PC-3 (cell line): ENCODE measurements at regions not wholly inside any gene's neighbourhood (a gene's known extent, or its start where the extent isn't known, plus 50 kb on each side); places are given as distances from the start of the nearest gene placed in this dataset.

Experiments
- ATAC-seq: fragments of 200-7000 bp; cut with Tn5 transposase; 2 replicates; pipeline ENCODE4 v1.9.1; 2020; ENCODE audit warnings: mild to moderate bottlenecking, moderate library complexity
- BruUV-seq: library from RNA; stranded (reverse); fragments of 400-500 nt; replicated peaks from 2 replicates; lab custom pipeline; 2021; lab: Mats Ljungman, UMichigan
- CTCF ChIA-PET: fragments of 300-600 bp; sonication (Branson Sonifier 250); formaldehyde crosslinking; loops from one replicate; lab custom pipeline; 2022; ENCODE audit warnings: antibody characterized with exemption; lab: Charles Lee
- POLR2A ChIA-PET: fragments of 300-600 bp; sonication (Branson Sonifier 250); formaldehyde crosslinking; loops from one replicate; lab custom pipeline; 2022; ENCODE audit warnings: antibody characterized with exemption; ENCODE audit not compliant: unreplicated experiment; lab: Charles Lee
- DNase-seq: peaks from one replicate; pipeline ENCODE4 v3.0.0-alpha.2; 2015
- H2AFZ ChIP-seq: fragments of 300-600 bp; sonication (generic); 2 replicates; pipeline ENCODE4 v1.6.0; 2016; ENCODE audit warnings: antibody characterized with exemption, low read length
- H3F3A ChIP-seq: fragments of 300-600 bp; sonication (generic); one replicate; pipeline ENCODE4 v1.6.0; 2017; ENCODE audit warnings: antibody characterized with exemption, low read length, control low read depth, mild to moderate bottlenecking; ENCODE audit not compliant: unreplicated experiment
- H3K27ac ChIP-seq: fragments of 300-600 bp; sonication (generic); 2 replicates; pipeline ENCODE4 v1.5.1; 2016; ENCODE audit warnings: mild to moderate bottlenecking, low read length
- H3K27me3 ChIP-seq: fragments of 300-600 bp; sonication (generic); 2 replicates; pipeline ENCODE4 v1.6.1; 2016; ENCODE audit warnings: low read length, mixed read lengths
- H3K36me3 ChIP-seq: fragments of 300-600 bp; sonication (generic); 2 replicates; pipeline ENCODE4 v1.6.1; 2016; ENCODE audit warnings: low read depth, mixed run types, low read length, mixed read lengths
- H3K4me1 ChIP-seq: fragments of 300-600 bp; sonication (generic); 2 replicates; pipeline ENCODE4 v1.5.1; 2016; ENCODE audit warnings: low read length; ENCODE audit not compliant: insufficient read depth
- H3K4me2 ChIP-seq: fragments of 300-600 bp; sonication (generic); 2 replicates; pipeline ENCODE4 v1.6.0; 2016; ENCODE audit warnings: low read length
- H3K4me3 ChIP-seq: fragments of 300-600 bp; sonication (generic); 2 replicates; pipeline ENCODE4 v1.5.1; 2016; ENCODE audit warnings: mild to moderate bottlenecking, low read length, mixed read lengths
- H3K79me2 ChIP-seq: fragments of 300-600 bp; sonication (generic); 2 replicates; pipeline ENCODE4 v1.6.1; 2017; ENCODE audit warnings: low read length, mixed read lengths
- H3K9ac ChIP-seq: fragments of 300-600 bp; sonication (generic); 2 replicates; pipeline ENCODE4 v1.6.0; 2016; ENCODE audit warnings: mild to moderate bottlenecking, low read length
- H3K9me2 ChIP-seq: fragments of 300-600 bp; sonication (generic); replicated peaks from 2 replicates; pipeline ENCODE4 v1.6.1; 2016; ENCODE audit warnings: mixed run types, low read length, mixed read lengths
- H3K9me3 ChIP-seq: fragments of 300-600 bp; sonication (generic); 2 replicates; pipeline ENCODE4 v1.6.1; 2016; ENCODE audit warnings: low read length, mixed read lengths
- H4K20me1 ChIP-seq: fragments of 300-600 bp; sonication (generic); 2 replicates; pipeline ENCODE4 v1.6.1; 2016; ENCODE audit warnings: low read length, mixed read lengths
- EZH2 ChIP-seq: fragments of 300-600 bp; sonication (generic); IDR thresholded peaks from one replicate; pipeline ENCODE4 v1.6.1; 2017; ENCODE audit warnings: antibody characterized with exemption, mild to moderate bottlenecking, low read length; ENCODE audit not compliant: unreplicated experiment
- EZH2phosphoT487 ChIP-seq: fragments of 300-600 bp; sonication (generic); IDR thresholded peaks from 2 replicates; pipeline ENCODE4 v1.6.1; 2018; ENCODE audit warnings: mild to moderate bottlenecking, antibody characterized with exemption, low read length, borderline replicate concordance
- intact Hi-C: fragments of 100-400 bp; cut with micrococcal nuclease; formaldehyde crosslinking; loops from 2 replicates; pipeline ENCODE4 v1.9.0; 2023
- TF ChIP-seq, protein P1 (sequence below): fragments of 300-600 bp; sonication (generic); conservative IDR thresholded peaks from 2 replicates; pipeline ENCODE4 v1.5.1; 2017; ENCODE audit warnings: antibody characterized with exemption, low read depth, mild to moderate bottlenecking, low read length

DNA sequence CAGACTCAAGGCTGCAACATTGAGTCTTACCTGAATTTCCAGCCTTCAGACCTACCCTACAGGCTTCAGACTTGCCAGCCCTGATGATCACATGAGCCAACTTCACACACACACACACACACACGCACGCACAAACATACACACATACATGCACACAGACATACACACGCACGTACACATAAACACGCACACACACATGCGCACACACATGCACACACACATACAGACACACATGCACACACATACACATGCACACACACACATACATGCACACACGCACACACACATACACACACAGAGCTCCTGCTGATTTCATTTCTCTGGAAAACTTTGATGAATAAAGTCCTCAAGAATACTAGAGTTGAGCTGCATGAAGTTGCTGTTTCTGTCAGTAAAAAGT lies 78.3 kb upstream of the SLC2A1 start:
- ChIA-PET CTCF (no interaction called here), POLR2A (no interaction called here)
- H3K36me3 ChIP-seq, result no peaks in the 10 kb centered on the region
- no peaks in the 10 kb centered on the region for H3F3A ChIP-seq
- H3K9me2 ChIP-seq, result no peaks in the 10 kb centered on the region
- intact Hi-C loops, result loop anchor here (5.0 kb wide), 1 partner anchor 80 kb away; the partner anchor contains the start of gene SLC2A1
- no peak overlapping the region for H3K9ac ChIP-seq
- no TSS peak for BruUV-seq
- TF ChIP-seq EZH2 (no peak), EZH2phosphoT487 (no peak)
- TF ChIP-seq, protein P1, sequence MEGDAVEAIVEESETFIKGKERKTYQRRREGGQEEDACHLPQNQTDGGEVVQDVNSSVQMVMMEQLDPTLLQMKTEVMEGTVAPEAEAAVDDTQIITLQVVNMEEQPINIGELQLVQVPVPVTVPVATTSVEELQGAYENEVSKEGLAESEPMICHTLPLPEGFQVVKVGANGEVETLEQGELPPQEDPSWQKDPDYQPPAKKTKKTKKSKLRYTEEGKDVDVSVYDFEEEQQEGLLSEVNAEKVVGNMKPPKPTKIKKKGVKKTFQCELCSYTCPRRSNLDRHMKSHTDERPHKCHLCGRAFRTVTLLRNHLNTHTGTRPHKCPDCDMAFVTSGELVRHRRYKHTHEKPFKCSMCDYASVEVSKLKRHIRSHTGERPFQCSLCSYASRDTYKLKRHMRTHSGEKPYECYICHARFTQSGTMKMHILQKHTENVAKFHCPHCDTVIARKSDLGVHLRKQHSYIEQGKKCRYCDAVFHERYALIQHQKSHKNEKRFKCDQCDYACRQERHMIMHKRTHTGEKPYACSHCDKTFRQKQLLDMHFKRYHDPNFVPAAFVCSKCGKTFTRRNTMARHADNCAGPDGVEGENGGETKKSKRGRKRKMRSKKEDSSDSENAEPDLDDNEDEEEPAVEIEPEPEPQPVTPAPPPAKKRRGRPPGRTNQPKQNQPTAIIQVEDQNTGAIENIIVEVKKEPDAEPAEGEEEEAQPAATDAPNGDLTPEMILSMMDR, result no peak
- H4K20me1 ChIP-seq, result no peaks in the 10 kb centered on the region
- H3K79me2 ChIP-seq, result no peaks in the 10 kb centered on the region
- no peak for DNase-seq
- H3K4me2 ChIP-seq, result no peak overlapping the region
- ATAC-seq, result no peak
- H3K27me3 ChIP-seq, result no peaks in the 10 kb centered on the region
- no peak overlapping the region for H3K4me3 ChIP-seq
- H2AFZ ChIP-seq, result no peak overlapping the region
- no peaks in the 10 kb centered on the region for H3K9me3 ChIP-seq
- peaks cover 20% of the 10 kb centered on the region for H3K4me1 ChIP-seq
- H3K27ac ChIP-seq, result no peak overlapping the region

DNA sequence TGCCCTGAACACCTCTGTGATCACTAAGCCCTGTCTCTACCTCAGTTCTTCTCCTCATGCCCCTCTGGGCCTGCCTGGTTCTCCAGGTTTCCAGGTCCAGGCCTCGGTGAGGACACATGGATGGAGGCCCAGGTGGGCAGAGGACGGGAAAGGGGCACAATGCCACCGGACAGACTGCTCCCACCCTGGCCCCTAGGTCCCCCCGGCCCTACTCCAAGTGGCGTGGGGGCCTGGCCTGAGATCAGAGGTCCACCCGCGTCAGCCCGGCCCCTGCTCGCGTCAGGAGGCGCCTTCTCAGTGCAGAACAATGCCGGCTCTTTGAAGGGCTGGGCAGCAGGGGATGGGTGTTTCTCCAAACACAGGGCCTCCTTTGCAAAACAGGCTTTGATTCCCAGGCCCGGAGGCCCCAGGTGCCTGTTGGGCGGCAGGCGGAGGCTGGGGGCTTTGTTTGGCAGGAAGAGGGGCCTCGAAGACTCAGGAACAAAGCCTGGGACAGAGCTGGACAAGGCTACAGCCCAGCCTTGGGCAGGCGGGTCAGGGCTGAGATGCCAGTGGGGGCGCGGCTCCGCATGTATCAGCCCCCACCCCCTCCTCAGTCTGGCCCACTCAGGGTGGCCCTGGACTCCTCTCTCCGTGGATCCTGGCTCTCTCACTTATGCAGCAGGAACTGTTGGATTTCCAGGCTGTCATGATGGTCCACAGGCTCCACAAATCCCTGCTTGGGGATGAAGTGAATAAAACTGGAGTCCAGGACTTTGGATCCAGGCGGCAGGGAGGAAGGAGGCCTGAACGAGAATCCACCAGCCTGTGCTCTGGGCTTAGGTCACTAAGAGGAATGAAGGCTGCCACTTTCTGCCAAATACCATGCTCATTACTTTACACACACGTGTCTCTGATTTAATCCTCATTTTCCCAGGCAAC lies 77.4 kb upstream of the SLC2A1 start:
- Histone ChIP-seq H3K9me3 (no peaks in the 10 kb centered on the region), H3F3A (no peaks in the 10 kb centered on the region), H3K27ac (no peak overlapping the region), H3K4me1 (peaks cover 20% of the 10 kb centered on the region), H3K9ac (no peak overlapping the region), H2AFZ (no peak overlapping the region), H3K4me2 (no peak overlapping the region), H3K27me3 (no peaks in the 10 kb centered on the region), H3K36me3 (no peaks in the 10 kb centered on the region), H3K9me2 (no peaks in the 10 kb centered on the region), H3K79me2 (no peaks in the 10 kb centered on the region), H3K4me3 (no peak overlapping the region), H4K20me1 (no peaks in the 10 kb centered on the region)
- TF ChIP-seq, protein P1, result no peak
- no peak for TF ChIP-seq EZH2
- TF ChIP-seq EZH2phosphoT487, result no peak
- intact Hi-C loops, result loop anchor here (5.0 kb wide), 1 partner anchor 79 kb away; the partner anchor contains the start of gene SLC2A1
- no TSS peak for BruUV-seq
- DNase-seq, result no peak
- ATAC-seq, result no peak
- CTCF ChIA-PET, result no interaction called here
- POLR2A ChIA-PET, result no interaction called here
